ENCODE measurements at regions not wholly inside any gene's neighbourhood (a gene's known extent, or its start where the extent isn't known, plus 50 kb on each side); places are given as distances from the start of the nearest gene placed in this dataset.
"Not testable (repeated sequence)": the region's sequence is repeated elsewhere in the genome, so short reads cannot be mapped to it uniquely, and the experiment has no call there.

- DNase-seq (ENCODE audit: low read depth): no peak
These were observed 53.4 kb downstream of the MC4R start for GRCh38 chr18:60319129-60319528.

GRCh38 chr18:60311676-60312360, 60.8 kb downstream of the MC4R start:
- no peak for DNase-seq (ENCODE audit: low read depth)

DNA sequence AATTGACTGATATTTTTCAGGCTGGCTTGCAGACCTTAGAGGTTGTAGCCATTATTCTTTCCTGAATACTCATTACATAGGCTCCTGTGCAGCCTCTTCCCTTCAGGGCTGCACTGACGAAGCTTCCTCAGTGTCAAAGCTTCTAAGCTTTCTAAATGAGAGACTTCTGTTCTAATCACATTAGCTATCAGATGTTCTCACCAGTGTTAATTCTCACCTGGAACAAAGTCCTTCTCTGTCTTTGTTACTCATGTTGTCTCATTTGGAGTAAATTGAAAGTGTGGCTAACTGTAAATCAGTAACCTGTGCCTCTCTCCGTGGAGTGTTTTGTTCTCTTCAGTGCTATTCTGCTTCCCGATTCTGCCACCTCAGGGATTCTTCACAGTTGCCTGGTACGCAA, 76.9 kb downstream of the MC4R start:
- no peak for DNase-seq (ENCODE audit: low read depth)

DNA sequence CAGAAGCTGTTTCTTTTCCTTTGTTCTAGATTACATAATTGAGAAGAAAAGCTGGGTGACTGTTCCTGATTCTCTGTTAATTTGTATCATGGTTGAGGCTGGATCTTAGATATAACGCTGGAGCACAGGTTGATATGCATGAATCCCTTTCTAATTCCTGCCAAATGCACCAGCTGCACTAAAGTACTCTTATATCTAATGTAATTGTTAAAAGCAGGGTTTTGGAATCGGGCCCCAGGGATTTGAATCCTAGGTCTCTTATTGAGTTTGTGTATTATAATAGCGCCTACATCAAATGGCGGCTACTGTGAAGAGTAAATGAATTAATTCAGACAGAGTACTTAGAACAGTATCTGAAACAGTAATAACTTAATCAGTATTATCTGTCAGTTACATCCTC, 80.4 kb downstream of the MC4R start:
- DNase-seq (ENCODE audit: low read depth): no peak

DNA sequence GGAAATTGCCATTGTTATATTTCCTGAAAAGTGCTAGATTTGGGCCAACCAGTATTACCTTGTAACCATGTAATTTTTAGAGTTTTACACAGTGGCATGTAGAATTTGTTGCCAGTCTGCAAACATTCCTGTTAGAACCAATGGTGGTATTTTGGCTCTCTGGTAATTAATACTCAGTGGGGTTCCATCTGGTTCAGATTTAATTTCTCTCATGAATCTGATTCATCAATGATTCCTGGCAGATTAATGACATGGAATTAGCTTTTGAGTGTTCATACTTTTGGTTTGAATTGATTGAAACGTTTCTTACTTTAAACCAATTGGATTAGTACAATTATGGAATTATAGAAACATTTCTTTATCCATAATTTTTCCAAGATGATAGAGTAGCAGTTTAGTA, 93.2 kb downstream of the MC4R start:
- no peak for DNase-seq (ENCODE audit: low read depth)

DNA sequence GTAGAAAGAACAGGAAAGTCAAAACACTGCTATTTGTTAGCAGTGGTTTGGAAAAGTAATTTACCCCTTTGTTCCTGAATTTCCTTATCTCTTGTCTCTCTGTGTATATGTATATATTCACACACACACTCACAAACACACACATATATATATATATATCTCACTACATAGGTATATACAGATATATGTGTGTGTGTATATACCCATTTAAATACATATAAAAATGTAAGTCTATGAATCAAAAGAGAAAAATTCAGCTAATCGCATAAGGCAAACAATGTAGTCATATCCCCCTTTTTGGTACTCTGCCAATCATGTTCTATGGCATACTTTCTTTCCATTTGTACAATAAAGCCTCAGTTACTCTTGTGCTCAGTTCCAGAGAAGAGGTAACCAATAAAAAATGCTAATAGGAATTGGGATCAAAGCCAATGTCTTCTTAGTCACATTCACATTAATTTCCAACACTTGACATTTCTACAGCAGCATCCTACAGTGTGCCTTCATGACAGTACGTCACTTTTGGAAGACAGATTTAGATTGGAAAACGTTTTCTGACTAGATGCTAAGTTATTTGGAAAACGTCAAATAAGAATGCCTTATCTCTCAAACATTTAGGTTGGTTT, 94.6 kb downstream of the MC4R start:
- DNase-seq (ENCODE audit: low read depth): no peak

- no peak for DNase-seq (ENCODE audit: low read depth)
These were observed 105.0 kb downstream of the MC4R start for GRCh38 chr18:60267391-60268058.

GRCh38 chr18:60266558-60266957, 106.0 kb downstream of the MC4R start:
- DNase-seq (ENCODE audit: low read depth): no peak

GRCh38 chr18:60259052-60259681, 113.4 kb downstream of the MC4R start:
- no peak for DNase-seq (ENCODE audit: low read depth)

GRCh38 chr18:60249388-60249787, 123.2 kb downstream of the MC4R start:
- DNase-seq (ENCODE audit: low read depth): no peak

DNA sequence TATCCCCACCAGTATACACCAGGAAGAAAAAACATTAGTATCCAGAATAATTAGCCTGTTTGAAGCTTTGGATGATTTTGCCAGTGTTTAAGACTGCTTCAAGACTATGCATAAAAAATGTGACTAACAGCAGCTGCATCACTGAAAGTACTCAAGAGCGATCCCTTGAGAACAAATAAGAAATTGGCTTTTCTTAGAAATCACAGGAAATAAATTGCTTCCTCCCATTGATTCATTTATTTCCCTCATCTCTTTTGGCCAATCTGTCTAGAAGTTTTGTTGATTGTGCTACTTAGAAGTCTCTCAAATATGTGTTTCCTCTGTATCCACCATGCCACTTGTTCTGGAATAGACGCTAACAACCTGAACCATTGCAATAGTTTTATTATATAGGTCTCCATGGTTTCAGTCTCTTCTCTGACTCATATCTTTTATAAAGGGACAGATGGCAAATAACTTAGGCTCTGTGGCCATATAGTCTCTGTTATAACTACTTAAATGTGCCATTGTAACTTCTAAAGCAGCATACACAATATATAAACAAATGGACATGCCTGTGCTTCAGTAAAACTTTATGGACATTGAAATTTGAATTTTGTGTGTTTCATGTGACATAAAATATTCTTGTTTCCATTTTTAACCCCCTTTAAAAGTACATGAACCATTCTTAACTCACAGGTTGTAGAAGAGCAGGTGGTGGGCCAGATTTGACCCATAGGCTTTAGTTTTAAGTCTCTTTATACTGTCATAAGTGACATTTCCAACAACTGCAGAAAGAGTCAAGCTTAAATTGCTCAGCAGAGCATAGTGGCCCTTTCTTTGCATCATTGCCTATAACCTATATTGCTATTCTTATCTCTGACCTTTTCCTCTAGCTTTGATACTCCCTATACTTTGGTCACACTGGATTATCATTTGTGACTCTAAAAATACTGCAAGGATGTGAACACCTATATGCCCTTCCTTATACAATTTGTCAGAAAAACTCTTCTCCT, 123.9 kb downstream of the MC4R start:
- no peak for DNase-seq (ENCODE audit: low read depth)

DNA sequence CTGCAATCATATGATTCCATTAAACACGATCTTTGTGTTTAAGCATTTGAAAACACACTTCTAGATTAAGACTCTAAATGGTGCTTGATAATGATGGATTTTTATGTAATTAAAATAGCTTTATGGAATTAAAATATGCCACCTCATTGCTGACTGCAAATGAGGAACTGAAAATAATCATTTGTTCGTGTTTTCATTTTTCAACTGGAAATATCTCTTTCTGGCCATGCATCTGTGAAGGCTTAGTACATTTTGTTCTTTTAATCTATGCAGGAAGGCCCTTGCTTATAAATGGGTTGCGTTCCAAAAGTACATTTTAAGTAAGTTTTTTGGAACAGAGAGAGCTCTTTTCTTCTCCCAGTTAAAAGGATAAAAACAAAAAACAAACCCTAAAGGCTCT, 125.5 kb downstream of the MC4R start:
- DNase-seq (ENCODE audit: low read depth): no peak

GRCh38 chr18:60246606-60247005, 126.0 kb downstream of the MC4R start:
- DNase-seq (ENCODE audit: low read depth): no peak

DNA sequence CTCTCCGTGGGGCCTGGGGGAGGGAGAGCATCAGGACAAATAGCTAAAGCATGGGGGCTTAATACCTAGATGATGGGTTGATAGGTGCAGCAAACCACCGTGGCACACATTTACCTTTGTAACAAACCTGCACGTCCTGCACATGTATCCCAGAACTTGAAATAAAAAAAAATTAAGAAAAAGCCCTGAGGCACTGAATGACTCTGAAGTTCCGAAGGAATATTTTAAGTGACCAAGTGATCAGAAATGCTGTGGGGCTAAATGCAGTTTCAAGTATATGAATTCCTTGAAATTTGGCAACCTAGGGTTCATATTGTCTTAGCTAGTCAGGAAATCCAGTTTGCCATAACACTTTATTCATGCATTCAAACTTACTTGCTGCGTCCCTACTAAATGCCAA, 127.5 kb downstream of the MC4R start:
- no peak for DNase-seq (ENCODE audit: low read depth)

- DNase-seq (ENCODE audit: low read depth): not testable (repeated sequence)
These were observed 133.4 kb downstream of the MC4R start for GRCh38 chr18:60239024-60239710.

GRCh38 chr18:60235164-60235563, 137.4 kb downstream of the MC4R start:
- DNase-seq (ENCODE audit: low read depth): no peak

DNA sequence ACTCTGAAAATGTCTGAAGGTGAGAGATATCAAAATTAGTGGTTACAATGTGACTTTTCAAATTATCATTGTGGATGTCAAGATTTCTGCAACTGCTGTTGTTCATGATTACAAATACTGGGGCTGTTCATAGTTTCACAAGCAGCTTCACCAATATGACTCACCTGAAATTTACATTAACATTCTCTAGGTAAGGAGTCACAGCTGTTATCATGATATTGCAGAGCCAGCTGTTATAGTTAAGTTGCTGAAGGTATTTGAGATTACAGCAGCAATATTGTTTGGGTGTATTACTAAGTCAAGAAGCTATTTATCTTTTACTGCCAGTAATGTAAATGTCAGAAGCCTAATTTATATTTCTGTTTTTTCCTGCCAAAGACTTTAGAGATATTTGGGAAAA, 140.0 kb downstream of the MC4R start:
- no peak for DNase-seq (ENCODE audit: low read depth)

- no peak for DNase-seq (ENCODE audit: low read depth)
These were observed 143.7 kb downstream of the MC4R start for GRCh38 chr18:60228609-60229595.

- no peak for DNase-seq (ENCODE audit: low read depth)
These were observed 157.1 kb downstream of the MC4R start for GRCh38 chr18:60215432-60215831.

DNA sequence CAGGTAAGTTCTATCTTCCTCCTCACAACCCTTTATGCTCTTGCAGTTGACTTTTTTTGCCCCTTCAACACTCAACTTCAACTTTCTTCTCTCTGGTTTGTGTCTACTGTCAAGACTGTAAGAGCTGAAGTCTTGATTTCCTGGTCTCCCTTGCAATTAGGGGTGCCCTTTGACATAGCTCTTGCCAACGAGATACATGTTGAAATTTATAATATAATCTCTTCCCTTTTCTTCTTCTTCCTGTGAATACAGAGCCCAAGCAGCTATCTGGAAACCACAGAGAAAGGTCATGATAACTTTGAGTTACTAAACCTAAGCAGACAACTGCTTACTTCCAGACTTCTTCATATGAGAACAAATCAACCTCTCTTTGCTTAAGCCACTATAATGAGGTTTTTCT, 163.5 kb downstream of the MC4R start:
- DNase-seq (ENCODE audit: low read depth): no peak

All from activated gamma-delta T cell treated with anti-CD3 and anti-CD28 coated beads, Interleukin-2, amount 50 U/mL, for 16 hours (primary cell).